Ishikawa (cell line): ENCODE measurements at regions not wholly inside any gene's neighbourhood (a gene's known extent, or its start where the extent isn't known, plus 50 kb on each side); places are given as distances from the start of the nearest gene placed in this dataset.

Experiments used
- CREB1 ChIP-seq: IDR thresholded peaks from 2 replicates; pipeline ENCODE4 v1.6.1; 2012; ENCODE audit warnings: low read depth
- EP300 ChIP-seq: IDR thresholded peaks from 2 replicates; pipeline ENCODE4 v1.6.1; 2012; ENCODE audit warnings: borderline replicate concordance
- FOXM1 ChIP-seq: IDR thresholded peaks from 2 replicates; pipeline ENCODE4 v1.6.1; 2012; ENCODE audit warnings: low read depth, borderline replicate concordance
- TCF12 ChIP-seq: IDR thresholded peaks from 2 replicates; pipeline ENCODE4 v1.6.1; 2012; ENCODE audit warnings: low read depth

GRCh38 chr11:87431392-87431791 lies 393.7 kb downstream of the TMEM135 start:
- TF ChIP-seq EP300 (no peak), FOXM1 (no peak), TCF12 (no peak), CREB1 (no peak)
